CD4-positive, CD25-positive, alpha-beta regulatory T cell (primary cell): ENCODE measurements at regions not wholly inside any gene's neighbourhood (a gene's known extent, or its start where the extent isn't known, plus 50 kb on each side); places are given as distances from the start of the nearest gene placed in this dataset.
A peak's percentile ranks its signal among the peaks of the same experiment; 100 is the strongest.

Experiments
- ATAC-seq, 2 donors: fragments of 150-1000 bp; cut with Tn5 transposase; one replicate each; pipeline ENCODE4 v1.10.0; 2021; ENCODE audit warnings: low read depth in 2 of 2, moderate number of reproducible peaks in 2 of 2, moderate library complexity in 1 of 2
- DNase-seq, 3 donors: peaks; one replicate each; pipeline versions ENCODE4 v3.0.0 to v3.0.0-alpha.2; 2012 to 2022; ENCODE audit warnings: mixed read lengths in 1 of 3
- H3K27ac ChIP-seq: one replicate; pipeline ENCODE4 v1.7.0; 2013; ENCODE audit warnings: mild to moderate bottlenecking, low read length; ENCODE audit not compliant: insufficient read depth, poor library complexity, severe bottlenecking
- H3K27me3 ChIP-seq: one replicate; pipeline ENCODE4 v1.7.0; 2013; ENCODE audit warnings: low read length; ENCODE audit not compliant: control insufficient read depth, insufficient read depth
- H3K36me3 ChIP-seq: one replicate; pipeline ENCODE4 v1.7.0; 2013; ENCODE audit warnings: mild to moderate bottlenecking, low read length, moderate library complexity; ENCODE audit not compliant: control insufficient read depth, insufficient read depth
- H3K4me1 ChIP-seq: 2 replicates; pipeline ENCODE4 v1.7.0; 2013; ENCODE audit warnings: mild to moderate bottlenecking, low read length; ENCODE audit not compliant: insufficient read depth, control insufficient read depth, poor library complexity, severe bottlenecking
- H3K4me3 ChIP-seq: one replicate; pipeline ENCODE4 v1.7.0; 2013; ENCODE audit warnings: low read depth, mild to moderate bottlenecking, low read length, moderate library complexity
- H3K9me3 ChIP-seq, 2 experiments: 1 replicate in 1 of 2; 2 replicates in 1 of 2; pipeline ENCODE4 v1.7.0; 2013; ENCODE audit warnings: low read length in 2 of 2, mild to moderate bottlenecking in 1 of 2, moderate library complexity in 1 of 2; ENCODE audit not compliant: control insufficient read depth in 2 of 2
- H3K27ac Mint-ChIP-seq, 3 donors: one replicate each; pipeline ENCODE4 v1.8.0; 2020 to 2022; ENCODE audit warnings: mild to moderate bottlenecking in 3 of 3, mixed read lengths in 3 of 3, moderate library complexity in 2 of 3
- H3K27me3 Mint-ChIP-seq: one replicate; pipeline ENCODE4 v1.8.0; 2022; ENCODE audit warnings: mild to moderate bottlenecking, mixed read lengths
- H3K36me3 Mint-ChIP-seq: one replicate; pipeline ENCODE4 v1.8.0; 2020; ENCODE audit warnings: mixed read lengths
- H3K4me1 Mint-ChIP-seq, 4 donors: one replicate each; pipeline ENCODE4 v1.8.0; 2020 to 2022; ENCODE audit warnings: mixed read lengths in 4 of 4, mild to moderate bottlenecking in 1 of 4
- H3K4me3 Mint-ChIP-seq, 4 donors: one replicate each; pipeline ENCODE4 v1.8.0; 2020 to 2022; ENCODE audit warnings: mild to moderate bottlenecking in 4 of 4, mixed read lengths in 4 of 4, moderate library complexity in 3 of 4
- H3K9me3 Mint-ChIP-seq, 7 donors: one replicate each; pipeline ENCODE4 v1.8.0; 2020 to 2022; ENCODE audit warnings: mixed read lengths in 7 of 7, mild to moderate bottlenecking in 3 of 7, moderate library complexity in 2 of 7

- Mint-ChIP-seq H3K4me1 (no peaks in the 10 kb centered on the region), H3K36me3 (no peaks in the 10 kb centered on the region), H3K9me3 (peaks cover 1 to 7% (median 5%) of the 10 kb centered on the region in 7 donors), H3K27me3 (no peaks in the 10 kb centered on the region), H3K4me3 (no peak overlapping the region), H3K27ac (no peak overlapping the region)
- no peaks in the 10 kb centered on the region for H3K27me3 ChIP-seq
- no peaks in the 10 kb centered on the region for H3K4me1 ChIP-seq
- no peak overlapping the region for H3K27ac ChIP-seq
- peaks cover 0 to 3% of the 10 kb centered on the region in 2 experiments for H3K9me3 ChIP-seq
- H3K4me3 ChIP-seq, result no peak overlapping the region
- H3K36me3 ChIP-seq, result no peaks in the 10 kb centered on the region
- ATAC-seq (no peak), DNase-seq (no peak)
Observed at GRCh38 chr3:18586076-18586475, 160.9 kb upstream of the SATB1 start.

GRCh38 chr3:18585004-18585968 lies 160.1 kb upstream of the SATB1 start:
- no peaks in the 10 kb centered on the region for H3K36me3 ChIP-seq
- Mint-ChIP-seq H3K36me3 (no peaks in the 10 kb centered on the region), H3K9me3 (peaks cover 1 to 7% (median 5%) of the 10 kb centered on the region in 7 donors), H3K4me1 (no peaks in the 10 kb centered on the region), H3K27ac (no peak overlapping the region), H3K4me3 (no peak overlapping the region), H3K27me3 (peaks cover 3% of the 10 kb centered on the region)
- no peaks in the 10 kb centered on the region for H3K4me1 ChIP-seq
- ATAC-seq, result no peak
- H3K9me3 ChIP-seq, result peaks cover 0 to 3% of the 10 kb centered on the region in 2 experiments
- no peak overlapping the region for H3K4me3 ChIP-seq
- H3K27me3 ChIP-seq, result no peaks in the 10 kb centered on the region
- no peak overlapping the region for H3K27ac ChIP-seq
- DNase-seq, result no peak

GRCh38 chr3:18580268-18580667 lies 155.1 kb upstream of the SATB1 start:
- peaks cover 6% of the 10 kb centered on the region for H3K27me3 Mint-ChIP-seq
- H3K27ac Mint-ChIP-seq, result no peak overlapping the region
- peaks cover 0 to 3% of the 10 kb centered on the region in 2 experiments for H3K9me3 ChIP-seq
- H3K9me3 Mint-ChIP-seq, result peaks cover 0 to 12% (median 5%) of the 10 kb centered on the region in 7 donors
- no peaks in the 10 kb centered on the region for H3K4me1 ChIP-seq
- H3K4me3 ChIP-seq, result no peak overlapping the region
- H3K36me3 Mint-ChIP-seq, result no peaks in the 10 kb centered on the region
- no peak overlapping the region for H3K4me3 Mint-ChIP-seq
- H3K27me3 ChIP-seq, result no peaks in the 10 kb centered on the region
- no peak overlapping the region for H3K27ac ChIP-seq
- DNase-seq, result no peak
- no peaks in the 10 kb centered on the region for H3K4me1 Mint-ChIP-seq
- H3K36me3 ChIP-seq, result no peaks in the 10 kb centered on the region
- no peak for ATAC-seq

DNA sequence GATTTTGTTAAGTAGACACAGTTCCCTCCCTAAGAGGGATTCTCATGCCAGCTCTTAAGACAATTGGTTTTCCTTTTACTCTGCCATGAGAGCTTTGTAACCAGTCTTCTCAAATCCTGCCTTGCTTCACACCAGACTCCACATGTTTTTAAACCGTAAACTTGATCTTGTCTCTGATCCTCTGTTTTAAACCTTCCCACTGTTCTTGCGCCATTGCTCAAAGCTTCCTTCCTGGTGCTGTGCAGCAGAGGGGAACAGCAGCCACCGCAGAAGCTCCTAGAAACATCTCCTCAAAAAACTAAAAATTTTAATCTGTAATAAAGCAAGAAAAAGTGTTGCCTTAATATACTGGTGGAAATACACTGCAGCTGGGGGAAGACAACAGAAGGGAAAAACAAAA lies 154.5 kb upstream of the SATB1 start:
- Histone ChIP-seq H3K27me3 (no peaks in the 10 kb centered on the region), H3K4me1 (no peaks in the 10 kb centered on the region), H3K36me3 (no peaks in the 10 kb centered on the region), H3K9me3 (peaks cover 0 to 3% of the 10 kb centered on the region in 2 experiments), H3K27ac (no peak overlapping the region), H3K4me3 (no peak overlapping the region)
- H3K4me1 Mint-ChIP-seq, result no peaks in the 10 kb centered on the region
- no peaks in the 10 kb centered on the region for H3K36me3 Mint-ChIP-seq
- ATAC-seq (no peak), DNase-seq (no peak)
- peaks cover 6% of the 10 kb centered on the region for H3K27me3 Mint-ChIP-seq
- peak overlapping the region in 1 of 3 donors; percentile 82 for H3K27ac Mint-ChIP-seq
- H3K9me3 Mint-ChIP-seq, result peaks cover 0 to 11% (median 5%) of the 10 kb centered on the region in 7 donors
- H3K4me3 Mint-ChIP-seq, result no peak overlapping the region

GRCh38 chr3:18575573-18575972 lies 150.4 kb upstream of the SATB1 start:
- Histone ChIP-seq H3K9me3 (no peaks in the 10 kb centered on the region), H3K27me3 (no peaks in the 10 kb centered on the region), H3K4me3 (no peak overlapping the region), H3K36me3 (no peaks in the 10 kb centered on the region), H3K4me1 (no peaks in the 10 kb centered on the region), H3K27ac (no peak overlapping the region)
- no peak for DNase-seq
- ATAC-seq, result no peak
- Mint-ChIP-seq H3K4me1 (no peaks in the 10 kb centered on the region), H3K27ac (peak overlapping the region in 1 of 3 donors; percentile 1), H3K27me3 (peaks cover 6% of the 10 kb centered on the region), H3K9me3 (peaks cover 0 to 5% (median 0%) of the 10 kb centered on the region in 7 donors), H3K36me3 (no peaks in the 10 kb centered on the region), H3K4me3 (no peak overlapping the region)

- Mint-ChIP-seq H3K27ac (no peak overlapping the region), H3K4me3 (no peak overlapping the region), H3K27me3 (no peaks in the 10 kb centered on the region), H3K9me3 (peaks cover 0 to 7% (median 0%) of the 10 kb centered on the region in 7 donors), H3K36me3 (no peaks in the 10 kb centered on the region), H3K4me1 (peaks cover 0 to 5% (median 0%) of the 10 kb centered on the region in 4 donors)
- no peaks in the 10 kb centered on the region for H3K36me3 ChIP-seq
- no peak overlapping the region for H3K27ac ChIP-seq
- ATAC-seq, result no peak
- H3K4me1 ChIP-seq, result no peaks in the 10 kb centered on the region
- DNase-seq, result no peak
- H3K27me3 ChIP-seq, result no peaks in the 10 kb centered on the region
- H3K9me3 ChIP-seq, result no peaks in the 10 kb centered on the region
- no peak overlapping the region for H3K4me3 ChIP-seq
Observed at GRCh38 chr3:18572809-18573208, 147.7 kb upstream of the SATB1 start.

DNA sequence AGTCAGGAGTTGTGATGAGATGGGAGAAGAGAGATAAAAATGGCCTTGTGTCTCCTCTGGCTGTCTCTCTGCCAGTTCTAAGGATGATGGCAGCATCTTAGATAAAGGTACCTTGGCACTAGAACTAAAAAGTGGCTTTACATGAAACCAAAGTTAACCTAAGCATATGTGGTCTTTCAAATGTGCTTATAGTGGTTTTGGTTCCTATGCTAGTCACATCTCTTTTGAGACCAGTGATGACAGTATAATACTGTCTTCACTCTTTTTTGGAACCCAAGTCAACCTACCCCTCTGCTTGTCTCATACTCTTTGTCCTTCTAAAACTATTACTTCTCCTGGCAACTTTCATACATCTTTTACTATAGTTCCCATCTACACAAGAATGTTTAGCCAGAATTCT lies 142.2 kb upstream of the SATB1 start:
- Mint-ChIP-seq H3K36me3 (no peaks in the 10 kb centered on the region), H3K9me3 (peaks cover 0 to 5% (median 0%) of the 10 kb centered on the region in 7 donors), H3K27me3 (no peaks in the 10 kb centered on the region), H3K27ac (no peak overlapping the region), H3K4me3 (no peak overlapping the region), H3K4me1 (peaks cover 0 to 10% (median 7%) of the 10 kb centered on the region in 4 donors)
- H3K4me3 ChIP-seq, result no peak overlapping the region
- no peaks in the 10 kb centered on the region for H3K27me3 ChIP-seq
- H3K27ac ChIP-seq, result no peak overlapping the region
- no peak for ATAC-seq
- H3K4me1 ChIP-seq, result no peaks in the 10 kb centered on the region
- H3K9me3 ChIP-seq, result no peaks in the 10 kb centered on the region
- no peaks in the 10 kb centered on the region for H3K36me3 ChIP-seq
- no peak for DNase-seq
